GM12878 (cell line): ENCODE measurements at regions not wholly inside any gene's neighbourhood (a gene's known extent, or its start where the extent isn't known, plus 50 kb on each side); places are given as distances from the start of the nearest gene placed in this dataset.

Experiments used
- ATAC-seq: fragments of 200-7000 bp; cut with Tn5 transposase; 3 replicates; pipeline ENCODE4 v1.9.1; 2020; ENCODE audit warnings: mild to moderate bottlenecking, moderate library complexity
- BruUV-seq: library from RNA; stranded (reverse); fragments of 400-500 nt; replicated peaks from 2 replicates; lab custom pipeline; 2021; lab: Mats Ljungman, UMichigan
- CTCF ChIA-PET: fragments of 300-600 bp; sonication (Branson Sonifier 250); formaldehyde crosslinking; extraction: SDS; loops from one replicate; lab custom pipeline; 2021; ENCODE audit warnings: inconsistent platforms; lab: Yijun Ruan, JAX
- POLR2A ChIA-PET: fragments of 350-600 bp; formaldehyde crosslinking; extraction: SDS; loops from one replicate; lab custom pipeline; 2021; ENCODE audit warnings: inconsistent platforms; lab: Charles Lee
- RAD21 ChIA-PET: fragments of 300-600 bp; sonication (Branson Sonifier 250); formaldehyde crosslinking; loops from one replicate; lab custom pipeline; 2023; ENCODE audit warnings: antibody characterized with exemption; ENCODE audit not compliant: unreplicated experiment; lab: Charles Lee
- SMC1A ChIA-PET: fragments of 300-600 bp; sonication (Branson Sonifier 250); formaldehyde crosslinking; loops from one replicate; lab custom pipeline; 2023; ENCODE audit not compliant: unreplicated experiment, uncharacterized antibody; lab: Charles Lee
- DNase-seq: peaks from one replicate; pipeline ENCODE4 v3.0.0-alpha.2; 2011; ENCODE audit warnings: low read depth, low spot score
- FAIRE-seq: peaks from 3 replicates; lab custom pipeline; 2011; peaks lifted over from hg19 to GRCh38; lab: Jason Lieb, UNC
- H2AFZ ChIP-seq: 2 replicates; pipeline ENCODE4 v1.6.0; 2011; ENCODE audit warnings: low read depth, low read length, control low read depth; ENCODE audit not compliant: control insufficient read depth
- H3K27ac ChIP-seq: 2 replicates; pipeline ENCODE4 v1.5.1; 2011; ENCODE audit warnings: control low read depth; ENCODE audit not compliant: control insufficient read depth, insufficient read depth
- H3K27me3 ChIP-seq, 2 experiments: replicated peaks in 1 of 2; 2 replicates each; pipeline versions ENCODE4 v1.6.0 to v1.6.1; 2011; ENCODE audit warnings: low read length in 1 of 2; ENCODE audit not compliant: control insufficient read depth in 2 of 2, insufficient read depth in 2 of 2
- H3K36me3 ChIP-seq, 2 experiments: 2 replicates each; pipeline ENCODE4 v1.5.1; 2011; ENCODE audit warnings: low read length in 1 of 2; ENCODE audit not compliant: control insufficient read depth in 2 of 2, insufficient read depth in 2 of 2
- H3K4me1 ChIP-seq: 2 replicates; pipeline ENCODE4 v1.6.1; 2011; ENCODE audit warnings: mild to moderate bottlenecking, low read length, moderate library complexity, mixed read lengths; ENCODE audit not compliant: control insufficient read depth, insufficient read depth
- H3K4me2 ChIP-seq: 2 replicates; pipeline ENCODE4 v1.6.0; 2011; ENCODE audit warnings: control low read depth; ENCODE audit not compliant: control insufficient read depth, insufficient read depth
- H3K4me3 ChIP-seq: fragments of 200-600 bp; sonication (generic); 2 replicates; pipeline ENCODE4 v1.5.1; 2016
- H3K79me2 ChIP-seq: 2 replicates; pipeline ENCODE4 v1.6.0; 2011; ENCODE audit warnings: low read length; ENCODE audit not compliant: control insufficient read depth, insufficient read depth
- H3K9ac ChIP-seq: 2 replicates; pipeline ENCODE4 v1.8.0; 2011; ENCODE audit warnings: low read length, control low read depth, mixed read lengths; ENCODE audit not compliant: control insufficient read depth, insufficient read depth
- H3K9me3 ChIP-seq: replicated peaks from 3 replicates; pipeline ENCODE4 v1.5.1; 2011; ENCODE audit warnings: mild to moderate bottlenecking, low read length; ENCODE audit not compliant: control insufficient read depth, insufficient read depth
- H4K20me1 ChIP-seq: 2 replicates; pipeline ENCODE4 v1.6.0; 2011; ENCODE audit not compliant: control insufficient read depth, insufficient read depth
- EED ChIP-seq: sonication (generic); IDR thresholded peaks from 2 replicates; pipeline ENCODE4 v1.6.1; 2016; ENCODE audit warnings: antibody characterized with exemption, low read depth
- KAT2A ChIP-seq: conservative IDR thresholded peaks from 2 replicates; pipeline ENCODE4 v1.6.1; 2011; ENCODE audit warnings: low read depth, low read length; ENCODE audit not compliant: control insufficient read depth
- MXI1 ChIP-seq: fragments of 150-350 bp; IDR thresholded peaks from 2 replicates; pipeline ENCODE4 v1.6.1; 2011; ENCODE audit warnings: low read depth, mild to moderate bottlenecking, inconsistent platforms, low read length, improper control_type of control experiment
- PAX8 ChIP-seq: fragments of 450-650 bp; IDR thresholded peaks from 2 replicates; pipeline ENCODE4 v1.6.1; 2017; ENCODE audit warnings: mild to moderate bottlenecking, moderate library complexity
- SPI1 ChIP-seq: IDR thresholded peaks from 2 replicates; pipeline ENCODE4 v1.6.1; 2011; ENCODE audit warnings: low read depth, mild to moderate bottlenecking, low read length, moderate library complexity, borderline replicate concordance; ENCODE audit not compliant: insufficient read depth
- TCF12 ChIP-seq: IDR thresholded peaks from 2 replicates; pipeline ENCODE4 v1.6.1; 2011; ENCODE audit warnings: low read depth, mild to moderate bottlenecking, low read length
- ZNF217 ChIP-seq: fragments of 450-650 bp; IDR thresholded peaks from 2 replicates; pipeline ENCODE4 v1.6.1; 2017; ENCODE audit warnings: antibody characterized with exemption, mild to moderate bottlenecking
- ZNF274 ChIP-seq: IDR thresholded peaks from one replicate; pipeline ENCODE4 v1.8.0; 2011; ENCODE audit not compliant: insufficient read length, insufficient read depth
- WGBS: methylation state at CpG from one replicate; pipeline ENCODE4 v1.1.6; 2016; ENCODE audit warnings: low lambda C conversion rate; ENCODE audit not compliant: insufficient replicate concordance, insufficient coverage; ENCODE audit errors: missing lambda C conversion rate; 5-methylcytosine and 5-hydroxymethylcytosine counted together
- in situ Hi-C: fragments of 300-500 bp; cut with MboI; formaldehyde crosslinking; loops from 9 replicates; pipeline ENCODE4 v1.14.3; 2018; ENCODE audit warnings: mixed read lengths
- intact Hi-C: fragments of 100-400 bp; cut with micrococcal nuclease; formaldehyde crosslinking; loops from one replicate; pipeline ENCODE4 v1.14.2; 2022; ENCODE audit not compliant: unreplicated experiment
- TF ChIP-seq, protein P1 (sequence below): IDR thresholded peaks from 2 replicates; pipeline ENCODE4 v1.6.1; 2012; ENCODE audit warnings: low read length, inconsistent platforms
- TF ChIP-seq, protein P2 (sequence below): IDR thresholded peaks from 2 replicates; pipeline ENCODE4 v1.6.1; 2011; ENCODE audit warnings: borderline replicate concordance, low read depth, mild to moderate bottlenecking, moderate library complexity, mixed read lengths, low read length; ENCODE audit not compliant: insufficient read depth; ENCODE audit errors: extremely low read length
- TF ChIP-seq, protein P3 (sequence below): fragments of 450-650 bp; IDR thresholded peaks from 2 replicates; pipeline ENCODE4 v1.6.1; 2016; ENCODE audit warnings: mild to moderate bottlenecking
- TF ChIP-seq, protein P4 (sequence below): fragments of 450-650 bp; IDR thresholded peaks from 2 replicates; pipeline ENCODE4 v1.6.1; 2017; ENCODE audit warnings: mild to moderate bottlenecking, moderate library complexity
- TF ChIP-seq, protein P5 (sequence below): IDR thresholded peaks from 2 replicates; pipeline ENCODE4 v1.6.1; 2012; ENCODE audit warnings: low read depth, low read length, improper control_type of control experiment
- TF ChIP-seq, protein P6 (sequence below): fragments of 450-650 bp; IDR thresholded peaks from 2 replicates; pipeline ENCODE4 v1.6.1; 2018; ENCODE audit warnings: mild to moderate bottlenecking, low read depth, moderate library complexity; ENCODE audit not compliant: partially characterized antibody

DNA sequence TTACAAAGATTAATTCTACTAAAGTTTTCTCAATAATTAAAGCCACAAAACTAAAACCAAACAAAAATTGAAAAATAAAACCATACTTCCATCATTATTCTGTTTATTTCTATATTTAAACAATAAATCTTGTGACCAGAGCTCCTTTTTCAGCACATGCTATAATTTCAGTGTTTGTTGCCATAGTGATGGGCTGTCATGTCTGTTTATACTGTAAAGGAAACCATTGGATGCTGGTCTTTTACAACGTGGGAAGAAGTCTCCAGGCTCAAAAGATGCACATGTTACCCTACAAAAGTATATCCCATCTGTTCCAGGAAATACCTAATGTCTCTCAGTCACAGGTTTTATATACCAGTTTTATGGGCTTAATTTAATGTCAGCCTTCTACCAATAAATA is 100.1 kb upstream of the MC2R start:
- SMC1A ChIA-PET: no interaction called here
- Histone ChIP-seq H3K9ac (no peak overlapping the region), H3K27ac (no peak overlapping the region), H3K4me3 (no peak overlapping the region), H3K4me1 (no peaks in the 10 kb centered on the region), H3K36me3 (no peaks in the 10 kb centered on the region), H3K27me3 (no peaks in the 10 kb centered on the region), H3K9me3 (no peaks in the 10 kb centered on the region), H2AFZ (no peak overlapping the region), H3K79me2 (no peaks in the 10 kb centered on the region), H4K20me1 (no peaks in the 10 kb centered on the region), H3K4me2 (no peak overlapping the region)
- BruUV-seq: no TSS peak
- CTCF ChIA-PET: interaction anchor here (0.6 kb wide), 1 partner anchor 14 kb away, joined by 6 read pairs; no protein-coding TSS in a partner anchor
- no peak for DNase-seq
- in situ Hi-C loops: loop anchor here (10.0 kb wide), 1 partner anchor 59 kb away; no protein-coding TSS in a partner anchor
- POLR2A ChIA-PET: no interaction called here
- no peak for FAIRE-seq
- WGBS: 4% methylated on average over 1 of the region's 1 CpG
- RAD21 ChIA-PET: no interaction called here
- intact Hi-C loops: loop anchor here (10.0 kb wide), 1 partner anchor 81 kb away; no protein-coding TSS in a partner anchor
- no peak for ATAC-seq
- TF ChIP-seq, protein P1, sequence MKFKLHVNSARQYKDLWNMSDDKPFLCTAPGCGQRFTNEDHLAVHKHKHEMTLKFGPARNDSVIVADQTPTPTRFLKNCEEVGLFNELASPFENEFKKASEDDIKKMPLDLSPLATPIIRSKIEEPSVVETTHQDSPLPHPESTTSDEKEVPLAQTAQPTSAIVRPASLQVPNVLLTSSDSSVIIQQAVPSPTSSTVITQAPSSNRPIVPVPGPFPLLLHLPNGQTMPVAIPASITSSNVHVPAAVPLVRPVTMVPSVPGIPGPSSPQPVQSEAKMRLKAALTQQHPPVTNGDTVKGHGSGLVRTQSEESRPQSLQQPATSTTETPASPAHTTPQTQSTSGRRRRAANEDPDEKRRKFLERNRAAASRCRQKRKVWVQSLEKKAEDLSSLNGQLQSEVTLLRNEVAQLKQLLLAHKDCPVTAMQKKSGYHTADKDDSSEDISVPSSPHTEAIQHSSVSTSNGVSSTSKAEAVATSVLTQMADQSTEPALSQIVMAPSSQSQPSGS: no peak
- TF ChIP-seq SPI1 (no peak), KAT2A (no peak), EED (no peak), MXI1 (no peak), ZNF217 (no peak), PAX8 (no peak), ZNF274 (no peak), TCF12 (no peak)
- TF ChIP-seq, protein P2, sequence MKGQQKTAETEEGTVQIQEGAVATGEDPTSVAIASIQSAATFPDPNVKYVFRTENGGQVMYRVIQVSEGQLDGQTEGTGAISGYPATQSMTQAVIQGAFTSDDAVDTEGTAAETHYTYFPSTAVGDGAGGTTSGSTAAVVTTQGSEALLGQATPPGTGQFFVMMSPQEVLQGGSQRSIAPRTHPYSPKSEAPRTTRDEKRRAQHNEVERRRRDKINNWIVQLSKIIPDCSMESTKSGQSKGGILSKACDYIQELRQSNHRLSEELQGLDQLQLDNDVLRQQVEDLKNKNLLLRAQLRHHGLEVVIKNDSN: no peak
- TF ChIP-seq, protein P3, sequence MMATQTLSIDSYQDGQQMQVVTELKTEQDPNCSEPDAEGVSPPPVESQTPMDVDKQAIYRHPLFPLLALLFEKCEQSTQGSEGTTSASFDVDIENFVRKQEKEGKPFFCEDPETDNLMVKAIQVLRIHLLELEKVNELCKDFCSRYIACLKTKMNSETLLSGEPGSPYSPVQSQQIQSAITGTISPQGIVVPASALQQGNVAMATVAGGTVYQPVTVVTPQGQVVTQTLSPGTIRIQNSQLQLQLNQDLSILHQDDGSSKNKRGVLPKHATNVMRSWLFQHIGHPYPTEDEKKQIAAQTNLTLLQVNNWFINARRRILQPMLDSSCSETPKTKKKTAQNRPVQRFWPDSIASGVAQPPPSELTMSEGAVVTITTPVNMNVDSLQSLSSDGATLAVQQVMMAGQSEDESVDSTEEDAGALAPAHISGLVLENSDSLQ: no peak
- TF ChIP-seq, protein P4, sequence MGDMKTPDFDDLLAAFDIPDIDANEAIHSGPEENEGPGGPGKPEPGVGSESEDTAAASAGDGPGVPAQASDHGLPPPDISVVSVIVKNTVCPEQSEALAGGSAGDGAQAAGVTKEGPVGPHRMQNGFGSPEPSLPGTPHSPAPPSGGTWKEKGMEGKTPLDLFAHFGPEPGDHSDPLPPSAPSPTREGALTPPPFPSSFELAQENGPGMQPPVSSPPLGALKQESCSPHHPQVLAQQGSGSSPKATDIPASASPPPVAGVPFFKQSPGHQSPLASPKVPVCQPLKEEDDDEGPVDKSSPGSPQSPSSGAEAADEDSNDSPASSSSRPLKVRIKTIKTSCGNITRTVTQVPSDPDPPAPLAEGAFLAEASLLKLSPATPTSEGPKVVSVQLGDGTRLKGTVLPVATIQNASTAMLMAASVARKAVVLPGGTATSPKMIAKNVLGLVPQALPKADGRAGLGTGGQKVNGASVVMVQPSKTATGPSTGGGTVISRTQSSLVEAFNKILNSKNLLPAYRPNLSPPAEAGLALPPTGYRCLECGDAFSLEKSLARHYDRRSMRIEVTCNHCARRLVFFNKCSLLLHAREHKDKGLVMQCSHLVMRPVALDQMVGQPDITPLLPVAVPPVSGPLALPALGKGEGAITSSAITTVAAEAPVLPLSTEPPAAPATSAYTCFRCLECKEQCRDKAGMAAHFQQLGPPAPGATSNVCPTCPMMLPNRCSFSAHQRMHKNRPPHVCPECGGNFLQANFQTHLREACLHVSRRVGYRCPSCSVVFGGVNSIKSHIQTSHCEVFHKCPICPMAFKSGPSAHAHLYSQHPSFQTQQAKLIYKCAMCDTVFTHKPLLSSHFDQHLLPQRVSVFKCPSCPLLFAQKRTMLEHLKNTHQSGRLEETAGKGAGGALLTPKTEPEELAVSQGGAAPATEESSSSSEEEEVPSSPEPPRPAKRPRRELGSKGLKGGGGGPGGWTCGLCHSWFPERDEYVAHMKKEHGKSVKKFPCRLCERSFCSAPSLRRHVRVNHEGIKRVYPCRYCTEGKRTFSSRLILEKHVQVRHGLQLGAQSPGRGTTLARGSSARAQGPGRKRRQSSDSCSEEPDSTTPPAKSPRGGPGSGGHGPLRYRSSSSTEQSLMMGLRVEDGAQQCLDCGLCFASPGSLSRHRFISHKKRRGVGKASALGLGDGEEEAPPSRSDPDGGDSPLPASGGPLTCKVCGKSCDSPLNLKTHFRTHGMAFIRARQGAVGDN: no peak
- TF ChIP-seq, protein P5, sequence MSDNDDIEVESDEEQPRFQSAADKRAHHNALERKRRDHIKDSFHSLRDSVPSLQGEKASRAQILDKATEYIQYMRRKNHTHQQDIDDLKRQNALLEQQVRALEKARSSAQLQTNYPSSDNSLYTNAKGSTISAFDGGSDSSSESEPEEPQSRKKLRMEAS: no peak
- TF ChIP-seq, protein P6, sequence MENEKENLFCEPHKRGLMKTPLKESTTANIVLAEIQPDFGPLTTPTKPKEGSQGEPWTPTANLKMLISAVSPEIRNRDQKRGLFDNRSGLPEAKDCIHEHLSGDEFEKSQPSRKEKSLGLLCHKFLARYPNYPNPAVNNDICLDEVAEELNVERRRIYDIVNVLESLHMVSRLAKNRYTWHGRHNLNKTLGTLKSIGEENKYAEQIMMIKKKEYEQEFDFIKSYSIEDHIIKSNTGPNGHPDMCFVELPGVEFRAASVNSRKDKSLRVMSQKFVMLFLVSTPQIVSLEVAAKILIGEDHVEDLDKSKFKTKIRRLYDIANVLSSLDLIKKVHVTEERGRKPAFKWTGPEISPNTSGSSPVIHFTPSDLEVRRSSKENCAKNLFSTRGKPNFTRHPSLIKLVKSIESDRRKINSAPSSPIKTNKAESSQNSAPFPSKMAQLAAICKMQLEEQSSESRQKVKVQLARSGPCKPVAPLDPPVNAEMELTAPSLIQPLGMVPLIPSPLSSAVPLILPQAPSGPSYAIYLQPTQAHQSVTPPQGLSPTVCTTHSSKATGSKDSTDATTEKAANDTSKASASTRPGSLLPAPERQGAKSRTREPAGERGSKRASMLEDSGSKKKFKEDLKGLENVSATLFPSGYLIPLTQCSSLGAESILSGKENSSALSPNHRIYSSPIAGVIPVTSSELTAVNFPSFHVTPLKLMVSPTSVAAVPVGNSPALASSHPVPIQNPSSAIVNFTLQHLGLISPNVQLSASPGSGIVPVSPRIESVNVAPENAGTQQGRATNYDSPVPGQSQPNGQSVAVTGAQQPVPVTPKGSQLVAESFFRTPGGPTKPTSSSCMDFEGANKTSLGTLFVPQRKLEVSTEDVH: no peak
